GM23338 (cell line): ENCODE measurements at regions not wholly inside any gene's neighbourhood (a gene's known extent, or its start where the extent isn't known, plus 50 kb on each side); places are given as distances from the start of the nearest gene placed in this dataset.

Experiments used
- ATAC-seq: fragments of 200-7000 bp; cut with Tn5 transposase; 3 replicates; pipeline ENCODE4 v1.9.1; 2020
- DNase-seq: peaks from one replicate; pipeline ENCODE4 v3.0.0-alpha.2; 2015; ENCODE audit warnings: low spot score
- H2AFZ ChIP-seq: fragments of 200-600 bp; sonication (generic); 2 replicates; pipeline ENCODE4 v1.8.0; 2016; ENCODE audit warnings: antibody characterized with exemption, mild to moderate bottlenecking, moderate library complexity
- H3F3A ChIP-seq: fragments of 200-600 bp; sonication (generic); replicated peaks from 2 replicates; pipeline ENCODE4 v1.8.0; 2017; ENCODE audit warnings: antibody characterized with exemption, mixed run types, low read depth
- H3K27ac ChIP-seq: fragments of 200-600 bp; sonication (generic); 2 replicates; pipeline ENCODE4 v1.6.1; 2016; ENCODE audit warnings: low read depth
- H3K27me3 ChIP-seq: fragments of 200-600 bp; sonication (generic); 2 replicates; pipeline ENCODE4 v1.8.0; 2016; ENCODE audit warnings: mild to moderate bottlenecking, mixed run types, moderate library complexity; ENCODE audit not compliant: insufficient read depth
- H3K36me3 ChIP-seq: fragments of 200-600 bp; sonication (generic); 2 replicates; pipeline ENCODE4 v1.8.0; 2016; ENCODE audit warnings: mild to moderate bottlenecking; ENCODE audit not compliant: insufficient read depth
- H3K4me1 ChIP-seq: fragments of 200-600 bp; sonication (generic); 2 replicates; pipeline ENCODE4 v1.8.0; 2016; ENCODE audit warnings: mild to moderate bottlenecking, moderate library complexity; ENCODE audit not compliant: insufficient read depth
- H3K4me2 ChIP-seq: fragments of 200-600 bp; sonication (generic); 2 replicates; pipeline ENCODE4 v1.7.1; 2017; ENCODE audit warnings: mixed run types
- H3K4me3 ChIP-seq: fragments of 200-600 bp; sonication (generic); 2 replicates; pipeline ENCODE4 v1.6.1; 2016; ENCODE audit warnings: mixed run types
- H3K79me2 ChIP-seq: fragments of 200-600 bp; sonication (generic); replicated peaks from 2 replicates; pipeline ENCODE4 v1.8.0; 2017; ENCODE audit warnings: mild to moderate bottlenecking; ENCODE audit not compliant: insufficient read depth
- H3K9me2 ChIP-seq: fragments of 200-600 bp; sonication (generic); 2 replicates; pipeline ENCODE4 v1.8.0; 2017; ENCODE audit not compliant: insufficient read depth
- H4K20me1 ChIP-seq: fragments of 200-600 bp; sonication (generic); replicated peaks from 2 replicates; pipeline ENCODE4 v1.8.0; 2017; ENCODE audit warnings: mild to moderate bottlenecking; ENCODE audit not compliant: insufficient read depth
- H3K27ac Mint-ChIP-seq: 2 replicates; pipeline ENCODE4 v1.8.0; 2020; ENCODE audit warnings: inconsistent platforms, mild to moderate bottlenecking, moderate library complexity, mixed read lengths
- H3K27me3 Mint-ChIP-seq: 3 replicates; pipeline ENCODE4 v1.8.0; 2022; ENCODE audit warnings: low read depth, mild to moderate bottlenecking, moderate library complexity, mixed read lengths, inconsistent platforms; ENCODE audit not compliant: insufficient read depth, poor library complexity
- H3K36me3 Mint-ChIP-seq: 3 replicates; pipeline ENCODE4 v1.8.0; 2021; ENCODE audit warnings: low read depth, mild to moderate bottlenecking, inconsistent platforms, moderate library complexity, mixed read lengths
- H3K4me1 Mint-ChIP-seq: 3 replicates; pipeline ENCODE4 v1.8.0; 2020; ENCODE audit warnings: mild to moderate bottlenecking, inconsistent platforms, mixed read lengths
- H3K4me3 Mint-ChIP-seq: 3 replicates; pipeline ENCODE4 v1.8.0; 2021; ENCODE audit warnings: moderate library complexity, mild to moderate bottlenecking, inconsistent platforms, mixed read lengths
- H3K9me3 Mint-ChIP-seq: 3 replicates; pipeline ENCODE4 v1.8.0; 2020; ENCODE audit warnings: moderate library complexity, mild to moderate bottlenecking, inconsistent platforms, mixed read lengths
- EZH2 ChIP-seq: fragments of 200-600 bp; sonication (generic); IDR thresholded peaks from one replicate; pipeline ENCODE4 v1.8.0; 2017; ENCODE audit warnings: antibody characterized with exemption, mild to moderate bottlenecking, low read depth; ENCODE audit not compliant: unreplicated experiment
- EZH2phosphoT487 ChIP-seq: fragments of 200-600 bp; sonication (generic); IDR thresholded peaks from one replicate; pipeline ENCODE4 v1.8.1; 2018; ENCODE audit warnings: antibody characterized with exemption; ENCODE audit not compliant: unreplicated experiment
- ZNF331 ChIP-seq: fragments of 250-450 bp; sonication (Bioruptor Pico); IDR thresholded peaks from 2 replicates; pipeline ENCODE4 v1.5.0; 2020; ENCODE audit warnings: low read depth, mild to moderate bottlenecking, moderate library complexity
- TF ChIP-seq, protein P1 (sequence below), 2 experiments: fragments of 200-600 bp in 1 of 2; sonication (generic) in 1 of 2; conservative IDR thresholded peaks; 2 replicates each; pipeline versions ENCODE4 v1.5.1 to v1.6.1; 2016 to 2017; ENCODE audit warnings: antibody characterized with exemption in 2 of 2, low read depth in 2 of 2, mild to moderate bottlenecking in 2 of 2, moderate library complexity in 1 of 2
- TF ChIP-seq, protein P2 (sequence below): IDR thresholded peaks from one replicate; pipeline ENCODE4 v1.6.1; 2018; ENCODE audit warnings: antibody characterized with exemption; ENCODE audit not compliant: unreplicated experiment
- TF ChIP-seq, protein P3 (sequence below): fragments of 250-450 bp; sonication (Bioruptor Pico); IDR thresholded peaks from 2 replicates; pipeline ENCODE4 v1.5.0; 2020; ENCODE audit warnings: mild to moderate bottlenecking, moderate library complexity

GRCh38 chr15:62816342-62817069, 226.0 kb upstream of the TPM1 start (continued):
- no peak for TF ChIP-seq EZH2
- TF ChIP-seq, protein P1, sequence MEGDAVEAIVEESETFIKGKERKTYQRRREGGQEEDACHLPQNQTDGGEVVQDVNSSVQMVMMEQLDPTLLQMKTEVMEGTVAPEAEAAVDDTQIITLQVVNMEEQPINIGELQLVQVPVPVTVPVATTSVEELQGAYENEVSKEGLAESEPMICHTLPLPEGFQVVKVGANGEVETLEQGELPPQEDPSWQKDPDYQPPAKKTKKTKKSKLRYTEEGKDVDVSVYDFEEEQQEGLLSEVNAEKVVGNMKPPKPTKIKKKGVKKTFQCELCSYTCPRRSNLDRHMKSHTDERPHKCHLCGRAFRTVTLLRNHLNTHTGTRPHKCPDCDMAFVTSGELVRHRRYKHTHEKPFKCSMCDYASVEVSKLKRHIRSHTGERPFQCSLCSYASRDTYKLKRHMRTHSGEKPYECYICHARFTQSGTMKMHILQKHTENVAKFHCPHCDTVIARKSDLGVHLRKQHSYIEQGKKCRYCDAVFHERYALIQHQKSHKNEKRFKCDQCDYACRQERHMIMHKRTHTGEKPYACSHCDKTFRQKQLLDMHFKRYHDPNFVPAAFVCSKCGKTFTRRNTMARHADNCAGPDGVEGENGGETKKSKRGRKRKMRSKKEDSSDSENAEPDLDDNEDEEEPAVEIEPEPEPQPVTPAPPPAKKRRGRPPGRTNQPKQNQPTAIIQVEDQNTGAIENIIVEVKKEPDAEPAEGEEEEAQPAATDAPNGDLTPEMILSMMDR (conservative IDR thresholded peaks at IDR 0.05; ENCODE audit: low read depth in 2 of 2), result no peak
- TF ChIP-seq, protein P2, sequence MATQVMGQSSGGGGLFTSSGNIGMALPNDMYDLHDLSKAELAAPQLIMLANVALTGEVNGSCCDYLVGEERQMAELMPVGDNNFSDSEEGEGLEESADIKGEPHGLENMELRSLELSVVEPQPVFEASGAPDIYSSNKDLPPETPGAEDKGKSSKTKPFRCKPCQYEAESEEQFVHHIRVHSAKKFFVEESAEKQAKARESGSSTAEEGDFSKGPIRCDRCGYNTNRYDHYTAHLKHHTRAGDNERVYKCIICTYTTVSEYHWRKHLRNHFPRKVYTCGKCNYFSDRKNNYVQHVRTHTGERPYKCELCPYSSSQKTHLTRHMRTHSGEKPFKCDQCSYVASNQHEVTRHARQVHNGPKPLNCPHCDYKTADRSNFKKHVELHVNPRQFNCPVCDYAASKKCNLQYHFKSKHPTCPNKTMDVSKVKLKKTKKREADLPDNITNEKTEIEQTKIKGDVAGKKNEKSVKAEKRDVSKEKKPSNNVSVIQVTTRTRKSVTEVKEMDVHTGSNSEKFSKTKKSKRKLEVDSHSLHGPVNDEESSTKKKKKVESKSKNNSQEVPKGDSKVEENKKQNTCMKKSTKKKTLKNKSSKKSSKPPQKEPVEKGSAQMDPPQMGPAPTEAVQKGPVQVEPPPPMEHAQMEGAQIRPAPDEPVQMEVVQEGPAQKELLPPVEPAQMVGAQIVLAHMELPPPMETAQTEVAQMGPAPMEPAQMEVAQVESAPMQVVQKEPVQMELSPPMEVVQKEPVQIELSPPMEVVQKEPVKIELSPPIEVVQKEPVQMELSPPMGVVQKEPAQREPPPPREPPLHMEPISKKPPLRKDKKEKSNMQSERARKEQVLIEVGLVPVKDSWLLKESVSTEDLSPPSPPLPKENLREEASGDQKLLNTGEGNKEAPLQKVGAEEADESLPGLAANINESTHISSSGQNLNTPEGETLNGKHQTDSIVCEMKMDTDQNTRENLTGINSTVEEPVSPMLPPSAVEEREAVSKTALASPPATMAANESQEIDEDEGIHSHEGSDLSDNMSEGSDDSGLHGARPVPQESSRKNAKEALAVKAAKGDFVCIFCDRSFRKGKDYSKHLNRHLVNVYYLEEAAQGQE, result no peak

DNA sequence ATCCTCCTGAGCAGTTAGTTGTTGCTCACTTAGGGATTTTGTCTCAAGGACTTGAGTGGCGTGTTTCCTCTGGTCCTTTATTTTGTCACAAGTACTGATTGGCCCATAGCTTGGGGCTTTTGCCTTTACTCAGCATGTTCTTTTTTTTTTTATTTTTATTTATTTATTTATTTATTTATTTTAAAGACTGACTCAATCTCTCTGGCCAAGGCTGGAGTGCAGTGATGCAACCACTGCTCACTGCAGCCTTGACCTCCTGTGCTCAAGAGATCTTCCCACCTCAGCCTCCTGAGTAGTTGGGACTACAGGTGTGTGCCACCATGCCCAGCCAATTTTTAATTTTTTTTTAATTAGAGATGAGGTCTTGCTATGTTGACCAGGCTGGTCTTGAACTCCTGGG, 223.9 kb upstream of the TPM1 start:
- H3K27ac ChIP-seq, result no peak overlapping the region
- no peaks in the 10 kb centered on the region; the same call in 1 of the 2 replicates for H4K20me1 ChIP-seq
- H3K9me2 ChIP-seq, result no peaks in the 10 kb centered on the region
- Mint-ChIP-seq H3K9me3 (no peaks in the 10 kb centered on the region), H3K27me3 (no peaks in the 10 kb centered on the region), H3K36me3 (no peaks in the 10 kb centered on the region; the same call in 2 of the 3 replicates), H3K27ac (no peak overlapping the region), H3K4me3 (no peak overlapping the region), H3K4me1 (peaks cover 10% of the 10 kb centered on the region)
- H3F3A ChIP-seq, result no peaks in the 10 kb centered on the region
- H3K4me3 ChIP-seq, result no peak overlapping the region
- no peak overlapping the region for H2AFZ ChIP-seq
- ATAC-seq (no peak), DNase-seq (no peak)
- no peaks in the 10 kb centered on the region for H3K79me2 ChIP-seq
- H3K4me2 ChIP-seq, result no peak overlapping the region
- H3K4me1 ChIP-seq, result peaks cover 6% of the 10 kb centered on the region
- H3K27me3 ChIP-seq, result no peaks in the 10 kb centered on the region
- H3K36me3 ChIP-seq, result no peaks in the 10 kb centered on the region
- TF ChIP-seq, protein P3, sequence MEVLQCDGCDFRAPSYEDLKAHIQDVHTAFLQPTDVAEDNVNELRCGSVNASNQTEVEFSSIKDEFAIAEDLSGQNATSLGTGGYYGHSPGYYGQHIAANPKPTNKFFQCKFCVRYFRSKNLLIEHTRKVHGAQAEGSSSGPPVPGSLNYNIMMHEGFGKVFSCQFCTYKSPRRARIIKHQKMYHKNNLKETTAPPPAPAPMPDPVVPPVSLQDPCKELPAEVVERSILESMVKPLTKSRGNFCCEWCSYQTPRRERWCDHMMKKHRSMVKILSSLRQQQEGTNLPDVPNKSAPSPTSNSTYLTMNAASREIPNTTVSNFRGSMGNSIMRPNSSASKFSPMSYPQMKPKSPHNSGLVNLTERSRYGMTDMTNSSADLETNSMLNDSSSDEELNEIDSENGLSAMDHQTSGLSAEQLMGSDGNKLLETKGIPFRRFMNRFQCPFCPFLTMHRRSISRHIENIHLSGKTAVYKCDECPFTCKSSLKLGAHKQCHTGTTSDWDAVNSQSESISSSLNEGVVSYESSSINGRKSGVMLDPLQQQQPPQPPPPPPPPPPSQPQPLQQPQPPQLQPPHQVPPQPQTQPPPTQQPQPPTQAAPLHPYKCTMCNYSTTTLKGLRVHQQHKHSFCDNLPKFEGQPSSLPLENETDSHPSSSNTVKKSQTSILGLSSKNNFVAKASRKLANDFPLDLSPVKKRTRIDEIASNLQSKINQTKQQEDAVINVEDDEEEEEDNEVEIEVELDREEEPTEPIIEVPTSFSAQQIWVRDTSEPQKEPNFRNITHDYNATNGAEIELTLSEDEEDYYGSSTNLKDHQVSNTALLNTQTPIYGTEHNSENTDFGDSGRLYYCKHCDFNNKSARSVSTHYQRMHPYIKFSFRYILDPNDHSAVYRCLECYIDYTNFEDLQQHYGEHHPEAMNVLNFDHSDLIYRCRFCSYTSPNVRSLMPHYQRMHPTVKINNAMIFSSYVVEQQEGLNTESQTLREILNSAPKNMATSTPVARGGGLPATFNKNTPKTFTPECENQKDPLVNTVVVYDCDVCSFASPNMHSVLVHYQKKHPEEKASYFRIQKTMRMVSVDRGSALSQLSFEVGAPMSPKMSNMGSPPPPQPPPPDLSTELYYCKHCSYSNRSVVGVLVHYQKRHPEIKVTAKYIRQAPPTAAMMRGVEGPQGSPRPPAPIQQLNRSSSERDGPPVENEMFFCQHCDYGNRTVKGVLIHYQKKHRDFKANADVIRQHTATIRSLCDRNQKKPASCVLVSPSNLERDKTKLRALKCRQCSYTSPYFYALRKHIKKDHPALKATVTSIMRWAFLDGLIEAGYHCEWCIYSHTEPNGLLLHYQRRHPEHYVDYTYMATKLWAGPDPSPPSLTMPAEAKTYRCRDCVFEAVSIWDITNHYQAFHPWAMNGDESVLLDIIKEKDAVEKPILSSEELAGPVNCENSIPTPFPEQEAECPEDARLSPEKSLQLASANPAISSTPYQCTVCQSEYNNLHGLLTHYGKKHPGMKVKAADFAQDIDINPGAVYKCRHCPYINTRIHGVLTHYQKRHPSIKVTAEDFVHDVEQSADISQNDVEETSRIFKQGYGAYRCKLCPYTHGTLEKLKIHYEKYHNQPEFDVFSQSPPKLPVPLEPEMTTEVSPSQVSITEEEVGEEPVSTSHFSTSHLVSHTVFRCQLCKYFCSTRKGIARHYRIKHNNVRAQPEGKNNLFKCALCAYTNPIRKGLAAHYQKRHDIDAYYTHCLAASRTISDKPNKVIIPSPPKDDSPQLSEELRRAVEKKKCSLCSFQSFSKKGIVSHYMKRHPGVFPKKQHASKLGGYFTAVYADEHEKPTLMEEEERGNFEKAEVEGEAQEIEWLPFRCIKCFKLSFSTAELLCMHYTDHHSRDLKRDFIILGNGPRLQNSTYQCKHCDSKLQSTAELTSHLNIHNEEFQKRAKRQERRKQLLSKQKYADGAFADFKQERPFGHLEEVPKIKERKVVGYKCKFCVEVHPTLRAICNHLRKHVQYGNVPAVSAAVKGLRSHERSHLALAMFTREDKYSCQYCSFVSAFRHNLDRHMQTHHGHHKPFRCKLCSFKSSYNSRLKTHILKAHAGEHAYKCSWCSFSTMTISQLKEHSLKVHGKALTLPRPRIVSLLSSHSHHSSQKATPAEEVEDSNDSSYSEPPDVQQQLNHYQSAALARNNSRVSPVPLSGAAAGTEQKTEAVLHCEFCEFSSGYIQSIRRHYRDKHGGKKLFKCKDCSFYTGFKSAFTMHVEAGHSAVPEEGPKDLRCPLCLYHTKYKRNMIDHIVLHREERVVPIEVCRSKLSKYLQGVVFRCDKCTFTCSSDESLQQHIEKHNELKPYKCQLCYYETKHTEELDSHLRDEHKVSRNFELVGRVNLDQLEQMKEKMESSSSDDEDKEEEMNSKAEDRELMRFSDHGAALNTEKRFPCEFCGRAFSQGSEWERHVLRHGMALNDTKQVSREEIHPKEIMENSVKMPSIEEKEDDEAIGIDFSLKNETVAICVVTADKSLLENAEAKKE (CRISPR knock-in tag), result no peak
- TF ChIP-seq, protein P2, result no peak
- TF ChIP-seq EZH2phosphoT487 (no peak), EZH2 (no peak), ZNF331 (CRISPR knock-in tag) (no peak)
